ENCODE measurements at regions not wholly inside any gene's neighbourhood (a gene's known extent, or its start where the extent isn't known, plus 50 kb on each side); places are given as distances from the start of the nearest gene placed in this dataset.

DNA sequence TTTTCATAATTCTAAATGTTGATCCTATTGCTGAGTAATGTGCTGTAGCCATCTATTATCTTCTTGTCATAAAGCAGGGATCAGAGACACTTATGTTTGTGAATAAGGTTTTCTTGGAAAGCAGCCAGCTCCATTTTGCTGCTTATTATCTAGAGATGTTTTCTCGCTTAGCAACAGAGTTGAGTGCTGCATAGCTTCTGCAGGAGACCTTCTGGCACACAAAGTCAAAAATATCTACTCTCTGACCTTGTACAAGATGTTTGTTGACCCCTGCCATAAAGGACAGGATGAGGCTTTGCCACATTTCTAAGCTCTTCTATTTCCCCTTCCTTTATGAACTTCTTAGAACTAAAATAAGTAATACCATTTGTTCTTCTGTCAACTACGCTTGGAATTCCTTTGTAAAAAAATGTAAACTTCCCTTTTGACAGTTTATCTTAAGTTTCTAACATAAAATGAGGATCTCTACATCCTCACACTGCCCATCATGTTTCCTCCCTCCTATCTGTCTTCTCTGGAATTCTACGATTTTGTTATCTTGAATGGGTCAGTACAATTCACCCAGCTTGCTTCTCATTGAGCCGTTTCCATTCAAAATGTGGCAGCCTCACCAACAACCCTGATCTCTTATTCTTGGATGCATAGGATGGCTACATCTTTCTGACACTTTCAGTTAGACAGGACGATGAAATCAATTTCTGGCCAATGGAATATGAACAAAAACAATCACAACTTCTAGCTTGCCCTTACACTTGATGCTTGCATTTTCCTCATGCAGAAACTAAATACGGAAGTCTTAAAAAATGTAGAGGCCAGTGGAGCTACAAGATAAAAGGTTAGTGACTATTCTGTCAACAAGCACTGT, 1377.0 kb downstream of the SUCLG1 start:
- DNase-seq = no peak

DNA sequence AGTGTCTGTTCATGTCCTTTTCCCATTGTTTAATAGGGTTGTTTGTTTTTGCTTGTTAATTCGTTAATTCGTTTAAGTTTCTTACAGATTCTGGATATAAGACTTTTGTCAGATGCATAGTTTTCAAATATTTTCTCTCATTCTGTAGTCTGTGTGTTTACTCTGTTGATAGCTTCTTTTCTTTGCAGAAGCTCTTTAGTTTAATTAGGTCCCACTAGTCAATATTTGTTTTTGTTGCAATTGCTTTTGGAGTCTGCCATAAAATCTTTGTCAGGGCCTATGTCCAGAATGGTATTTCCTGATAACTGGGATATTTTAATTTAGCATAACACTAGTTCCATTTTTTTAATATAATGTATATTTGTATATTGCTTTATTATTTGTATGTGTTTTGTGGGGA, 1380.1 kb downstream of the SUCLG1 start:
- DNase-seq = no peak

DNA sequence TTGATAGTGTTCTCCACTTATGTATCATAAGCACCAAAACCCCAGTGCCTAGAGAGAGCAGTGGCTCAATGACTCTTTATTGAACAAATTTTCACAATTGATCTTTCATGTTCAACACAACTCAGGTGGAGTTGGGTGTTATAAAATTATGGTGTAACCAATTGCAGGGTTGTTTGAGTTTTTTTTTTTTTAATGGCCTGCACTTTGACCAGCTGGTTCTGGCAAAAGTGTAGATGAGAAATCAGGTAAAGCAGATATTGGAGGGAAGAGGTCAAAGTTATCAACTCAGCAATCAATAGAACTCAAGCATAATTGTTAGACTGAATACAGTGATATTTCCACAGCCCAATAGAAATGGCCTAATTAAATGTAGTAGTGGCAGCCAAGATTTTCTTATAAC, 1386.3 kb downstream of the SUCLG1 start:
- DNase-seq = no peak

DNA sequence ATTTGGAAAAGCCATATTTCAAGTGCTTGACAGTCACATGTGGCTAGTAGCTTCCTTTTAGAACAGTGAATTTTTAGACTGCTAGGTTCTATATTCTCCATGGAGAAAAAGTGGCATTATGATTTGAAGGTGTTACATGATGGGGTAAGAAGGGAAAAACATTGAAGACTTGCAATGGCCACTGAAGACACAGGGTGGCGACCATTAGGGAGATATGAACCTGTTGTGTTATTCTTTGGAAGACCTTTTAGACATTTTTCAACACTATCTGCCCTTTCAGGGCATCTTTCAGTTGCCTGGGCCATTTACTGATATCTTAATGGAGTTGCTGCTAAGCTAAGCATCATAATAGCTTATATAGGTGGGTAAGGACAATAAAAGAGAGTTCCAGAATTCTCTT, 1387.2 kb downstream of the SUCLG1 start:
- DNase-seq = no peak

DNA sequence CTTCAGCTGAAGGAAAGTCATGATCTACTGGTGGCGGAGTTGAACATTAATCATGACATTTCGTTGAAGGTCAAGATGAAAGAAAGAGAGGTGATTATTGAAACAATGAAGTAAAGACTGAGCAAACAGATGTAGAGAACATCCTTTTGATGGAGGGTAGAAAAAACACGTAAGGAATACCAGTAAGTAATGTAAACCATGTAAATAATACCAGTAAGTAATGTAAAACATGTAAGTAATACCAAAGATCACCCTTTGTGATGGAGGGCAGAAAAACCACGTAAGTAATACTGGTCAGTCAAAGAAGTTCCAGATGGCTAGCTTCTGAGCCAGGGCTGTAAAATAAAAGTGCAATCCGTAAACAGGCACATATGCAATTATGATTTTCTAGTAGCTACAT, 1387.7 kb downstream of the SUCLG1 start:
- no peak for DNase-seq

DNA sequence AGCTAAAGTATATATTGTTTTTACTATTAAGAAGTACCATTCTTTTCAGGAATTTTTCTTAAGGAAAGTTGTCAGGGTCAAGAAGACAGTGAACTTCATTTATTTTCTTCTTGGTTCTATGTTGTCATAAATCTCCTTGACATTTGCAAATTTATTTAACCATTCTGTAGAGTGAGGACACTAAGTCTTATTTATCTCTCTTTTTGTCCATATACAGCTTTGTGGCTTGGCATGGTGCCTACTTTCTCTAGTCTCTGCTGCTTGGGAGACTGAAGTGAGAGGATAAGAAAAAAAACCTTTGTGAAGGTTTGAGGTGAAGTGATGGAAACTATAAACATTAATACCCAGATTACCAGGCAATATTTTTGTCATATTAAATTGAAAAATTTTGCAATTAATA, 1389.4 kb downstream of the SUCLG1 start:
- DNase-seq = no peak

DNA sequence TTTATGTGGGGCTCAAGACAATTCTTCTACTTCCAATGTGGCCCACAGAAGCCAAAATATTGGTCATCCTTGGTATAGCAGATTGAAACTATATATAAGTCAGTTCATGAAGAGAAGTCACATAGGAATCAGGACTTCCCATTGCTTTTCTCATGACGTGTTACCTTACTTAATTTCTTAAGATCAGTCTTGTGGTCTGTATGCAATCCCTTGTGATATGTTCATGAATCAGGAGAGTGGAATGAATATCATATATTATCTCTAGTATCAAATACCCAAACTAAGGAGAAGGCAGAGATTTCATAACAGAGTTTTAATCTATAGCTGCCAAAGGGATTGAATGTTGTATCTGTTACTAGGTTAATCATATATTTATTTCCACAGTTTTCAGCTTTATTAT, 1390.4 kb downstream of the SUCLG1 start:
- DNase-seq = no peak

DNA sequence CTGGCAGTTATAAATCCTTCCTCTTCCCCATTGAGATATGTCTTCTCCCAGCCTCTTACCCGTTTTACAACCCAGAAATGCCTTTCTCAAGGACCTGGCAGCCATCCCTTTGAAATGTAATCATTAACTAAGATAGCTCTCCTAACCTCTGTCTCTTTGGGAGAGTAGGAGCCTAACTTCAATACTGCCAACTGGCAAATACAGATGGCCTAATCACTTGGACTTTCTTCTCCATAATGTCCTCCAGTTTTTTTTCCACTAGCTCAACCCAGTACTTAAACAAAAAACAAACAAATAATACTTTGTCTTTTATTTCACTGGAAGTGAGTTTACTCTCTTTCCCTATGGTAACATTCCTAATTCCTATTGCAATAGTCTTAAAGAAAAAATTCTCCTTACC, 1391.1 kb downstream of the SUCLG1 start:
- DNase-seq = no peak

DNA sequence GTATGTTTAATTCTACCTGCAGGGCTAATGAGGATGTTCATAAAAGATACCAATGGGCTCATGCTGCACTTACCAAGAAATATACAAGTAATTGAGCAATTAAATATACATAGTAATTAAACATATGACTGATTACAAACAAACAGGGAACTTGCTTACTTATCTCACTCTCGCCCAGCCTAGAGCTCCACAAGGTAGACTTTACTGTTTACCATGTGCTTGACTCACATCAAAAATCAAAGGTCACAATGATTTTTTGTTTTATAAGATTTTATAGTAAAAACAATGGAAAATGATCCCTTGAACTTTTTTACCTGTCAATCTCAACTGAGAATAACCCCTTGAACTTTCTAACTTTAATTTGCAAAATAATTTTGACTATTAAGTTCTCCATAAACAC, 1395.1 kb downstream of the SUCLG1 start:
- no peak for DNase-seq

DNA sequence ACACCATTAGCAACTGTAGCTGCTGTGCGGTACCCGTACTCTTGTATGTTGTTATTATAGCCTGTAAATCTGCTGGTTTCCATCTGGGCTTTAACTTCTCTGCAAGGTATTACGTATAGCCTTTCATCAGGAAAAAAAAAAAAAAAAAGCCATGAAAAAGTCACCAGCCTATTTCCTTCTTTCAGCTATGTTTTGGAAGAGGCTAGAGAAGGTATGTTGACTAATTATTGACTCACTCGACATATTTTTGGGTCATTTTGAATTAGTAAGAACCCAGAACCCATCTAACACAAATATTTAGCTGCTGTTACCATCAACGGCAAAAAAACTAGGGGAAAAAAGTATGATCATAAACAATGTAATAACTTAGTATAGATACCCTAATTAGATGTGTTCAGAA, 1395.6 kb downstream of the SUCLG1 start:
- DNase-seq = no peak

DNA sequence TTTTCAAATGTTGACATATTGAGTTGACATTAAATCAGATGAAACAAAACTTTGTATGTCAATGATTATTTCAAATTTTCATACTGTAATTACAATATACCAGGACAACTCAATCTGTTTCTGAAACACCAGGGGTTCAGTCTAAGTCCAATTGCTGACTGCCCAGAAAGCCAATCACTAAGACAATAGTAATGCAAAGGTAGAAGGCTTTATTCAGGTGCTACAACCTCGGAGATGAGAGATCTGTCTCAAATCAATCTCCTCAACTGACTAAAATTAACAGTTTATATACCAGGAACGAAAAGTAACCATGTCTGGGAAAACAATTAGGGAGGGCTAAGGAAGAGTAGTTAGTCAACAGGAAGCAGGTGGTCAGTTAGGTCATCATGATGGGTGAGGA, 1400.4 kb downstream of the SUCLG1 start:
- no peak for DNase-seq

DNA sequence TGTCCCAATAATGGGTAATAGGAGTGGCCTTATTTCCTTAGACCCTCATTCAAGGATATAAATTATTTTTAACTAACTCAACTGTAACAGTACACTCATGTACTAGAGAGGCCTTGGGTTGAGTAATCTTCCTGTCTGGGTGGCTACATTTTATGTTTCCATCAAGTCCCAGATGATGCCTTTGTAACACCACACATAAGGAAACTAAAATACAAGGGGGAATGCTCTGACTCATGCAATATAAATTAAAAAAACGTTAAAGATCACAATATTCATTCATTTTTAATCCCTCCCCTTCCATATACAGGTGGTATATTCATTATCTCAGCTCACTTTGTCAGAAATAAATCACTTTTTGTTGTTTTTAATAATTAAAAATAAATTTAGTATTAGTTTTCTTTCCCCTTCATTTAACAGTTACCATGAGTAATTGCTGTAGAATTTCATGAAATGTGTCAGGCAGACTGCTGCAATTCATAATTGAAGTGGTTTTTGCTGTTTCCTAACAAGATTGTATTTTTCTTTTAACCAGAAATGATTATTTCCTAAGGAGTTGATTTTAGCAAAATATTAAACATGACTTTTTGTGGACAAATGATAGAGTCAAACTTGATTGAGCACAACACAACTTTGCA, 1403.6 kb downstream of the SUCLG1 start:
- no peak for DNase-seq

DNA sequence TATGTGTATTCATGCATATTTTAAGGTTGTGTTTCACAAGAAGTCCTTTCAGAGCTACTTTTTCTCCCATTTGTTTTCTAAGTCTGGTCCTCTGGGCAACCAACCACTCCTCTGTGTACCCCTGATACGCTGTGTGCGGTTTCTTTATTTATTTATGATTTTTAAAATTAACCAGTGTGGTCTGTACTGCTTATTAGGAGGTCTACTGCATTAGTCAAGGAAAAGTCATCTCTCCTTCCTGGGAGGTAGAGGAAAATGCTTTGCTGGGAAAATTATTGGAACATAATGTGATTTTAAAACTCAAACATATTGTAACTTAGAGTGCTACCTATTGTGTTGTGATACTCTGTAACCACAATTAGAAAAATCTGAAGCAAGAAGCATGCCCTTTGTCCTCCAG, 1404.3 kb downstream of the SUCLG1 start:
- DNase-seq = no peak

DNA sequence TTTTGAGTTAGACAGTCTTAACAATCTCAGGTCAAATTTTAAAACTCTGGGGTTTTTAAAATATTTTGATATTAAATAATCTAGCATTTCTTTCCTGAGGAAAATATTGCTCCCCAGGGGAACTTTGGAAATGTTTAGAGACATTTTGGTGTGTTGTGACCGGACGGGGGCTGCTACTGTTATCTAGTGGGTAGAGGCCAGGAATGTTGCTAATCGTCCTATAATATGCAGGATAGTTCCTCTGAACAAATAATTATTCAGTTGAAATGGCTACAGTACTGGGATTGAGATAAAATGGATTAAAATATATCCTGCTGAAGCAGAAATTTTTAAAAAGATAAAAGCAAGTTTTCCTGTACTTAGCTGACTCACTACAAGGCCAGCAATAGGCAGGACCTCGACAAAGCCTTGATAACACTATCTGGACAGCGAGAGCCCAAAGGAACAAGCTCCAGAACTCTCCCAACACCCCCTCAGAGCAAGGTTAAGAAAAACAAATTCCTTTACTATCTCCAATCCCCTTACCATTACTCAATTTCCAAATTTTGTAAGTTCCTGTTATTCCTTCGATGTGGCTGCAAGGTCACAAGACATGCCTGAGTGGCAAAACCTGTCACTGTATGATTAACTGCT, 1407.4 kb downstream of the SUCLG1 start:
- no peak for DNase-seq

DNA sequence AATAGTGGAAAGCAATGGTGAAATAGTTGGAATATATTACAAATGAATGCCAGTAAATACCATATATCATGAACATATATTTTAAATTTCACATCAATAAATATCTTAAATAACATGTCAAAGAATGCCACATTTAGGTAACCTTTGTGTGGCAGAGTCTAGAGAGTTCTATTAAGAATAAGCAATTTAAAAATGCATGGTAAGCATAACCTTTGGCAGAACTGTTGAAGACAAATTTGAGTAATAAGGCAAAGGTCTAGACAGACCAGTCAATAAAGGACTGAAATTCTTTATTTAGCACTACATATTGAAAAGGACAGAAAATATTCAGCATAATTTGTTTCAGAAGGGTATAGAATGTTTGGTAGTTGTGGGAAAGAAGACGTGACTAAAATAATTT, 1417.0 kb downstream of the SUCLG1 start:
- no peak for DNase-seq

DNA sequence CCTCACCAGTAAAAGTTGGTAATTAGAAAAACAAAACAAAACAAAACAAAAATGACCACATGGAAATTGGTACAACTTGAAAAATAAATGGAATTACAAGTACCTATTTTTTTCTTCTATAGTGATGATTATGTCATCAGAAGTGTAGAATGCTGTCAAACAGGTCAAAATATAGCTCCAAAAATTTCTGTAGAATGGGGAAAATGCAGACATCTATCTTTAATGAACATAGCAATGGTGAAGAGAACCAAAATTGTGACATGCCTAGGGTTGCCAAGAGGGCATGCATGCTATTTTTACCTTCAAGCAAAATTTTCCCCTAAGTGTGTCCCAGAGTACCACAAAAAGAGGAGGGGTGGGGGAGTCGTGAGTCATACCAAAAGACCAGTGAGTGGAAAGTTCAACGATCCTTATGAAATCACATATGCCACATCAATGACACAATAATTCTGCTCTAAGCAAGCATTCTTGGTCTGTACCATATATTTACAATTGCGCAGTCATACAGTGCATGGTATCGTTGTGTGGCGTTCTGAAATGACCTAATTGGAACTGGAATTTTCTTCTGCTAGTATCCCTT, 1436.4 kb downstream of the SUCLG1 start:
- DNase-seq = no peak

DNA sequence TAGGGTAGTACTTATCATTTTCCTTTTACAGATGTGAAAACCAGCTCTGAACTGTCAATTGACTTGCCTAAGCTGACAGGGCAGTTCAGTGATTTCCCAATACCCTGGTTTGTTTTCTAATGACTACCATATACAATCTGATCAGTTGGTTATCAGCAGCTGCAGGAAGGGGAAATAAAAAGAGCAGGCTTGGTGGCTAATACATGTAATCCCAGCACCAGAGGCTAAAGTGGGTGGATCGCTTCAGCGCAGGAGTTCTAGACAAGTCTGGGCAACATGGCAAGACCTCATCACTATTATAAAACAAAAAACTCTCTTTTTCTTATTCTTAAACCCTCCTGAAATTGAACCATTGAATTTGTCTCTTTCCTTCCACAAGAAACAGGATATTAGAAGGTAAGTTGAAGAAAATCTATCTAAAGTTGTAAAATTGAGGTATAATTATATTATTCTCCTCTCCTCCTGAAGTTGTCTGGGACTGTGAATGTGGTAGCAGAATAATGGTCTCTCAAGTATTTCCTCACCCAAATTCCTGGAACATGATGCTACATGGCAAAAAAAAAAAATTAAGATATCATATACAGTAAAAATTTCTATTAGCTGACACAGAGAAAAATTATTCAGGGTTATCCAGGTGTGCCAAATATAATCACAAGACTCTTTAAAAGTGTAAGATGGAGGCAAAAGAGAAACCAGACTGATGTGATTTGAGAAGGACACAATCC, 1441.6 kb downstream of the SUCLG1 start:
- DNase-seq = no peak

DNA sequence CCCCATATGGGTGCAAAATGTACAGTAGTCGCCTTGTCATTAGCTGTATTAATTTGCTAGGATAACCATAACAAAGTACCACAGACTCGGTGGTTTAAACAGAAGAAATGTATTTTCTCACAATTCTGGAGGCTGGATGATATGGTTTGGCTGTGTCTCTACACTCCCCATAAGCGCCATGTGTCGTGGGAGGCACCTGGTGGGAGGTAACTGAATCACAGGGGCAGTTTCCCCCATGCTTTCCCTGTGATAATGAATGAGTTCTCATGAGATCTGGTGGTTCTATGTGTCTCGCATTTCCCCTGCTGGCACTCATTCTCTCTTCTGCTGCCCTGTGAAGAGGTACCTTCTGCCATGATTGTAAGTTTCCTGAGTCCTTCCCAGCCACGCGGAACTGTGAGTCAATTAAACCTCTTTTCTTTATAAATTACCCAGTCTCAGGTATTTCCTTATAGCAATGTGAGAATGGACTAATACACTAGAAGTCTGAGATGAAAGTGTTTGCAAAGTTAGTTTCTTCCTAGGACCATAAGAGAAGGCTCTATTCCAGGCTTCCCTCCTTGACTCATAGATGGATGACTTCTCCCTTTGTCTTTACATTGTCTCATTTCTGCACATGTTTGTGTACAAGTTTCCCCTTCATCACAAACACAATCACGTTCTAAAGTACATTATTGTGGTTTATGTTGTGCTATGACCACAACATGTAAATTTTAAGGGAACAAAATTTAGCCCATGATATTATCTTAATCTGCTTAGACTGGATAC, 1442.6 kb downstream of the SUCLG1 start:
- DNase-seq = no peak

DNA sequence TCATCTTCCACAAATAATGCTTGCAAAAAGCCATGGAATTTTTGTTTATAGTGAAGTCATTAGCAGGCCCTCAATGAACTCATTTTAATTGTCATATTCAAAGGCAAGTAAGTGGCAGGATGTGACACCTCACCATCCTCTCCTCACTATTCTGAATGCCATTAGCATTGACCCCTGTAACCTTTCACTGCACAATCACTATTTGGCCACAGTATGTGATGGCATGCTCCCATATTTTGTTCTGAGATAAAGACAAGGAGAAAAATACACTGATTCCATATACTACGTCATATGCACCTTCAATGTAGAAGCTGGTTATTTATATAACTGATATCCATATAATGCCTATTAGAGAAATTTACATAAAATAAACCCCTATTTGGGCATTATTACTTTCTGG, 1443.2 kb downstream of the SUCLG1 start:
- no peak for DNase-seq

DNA sequence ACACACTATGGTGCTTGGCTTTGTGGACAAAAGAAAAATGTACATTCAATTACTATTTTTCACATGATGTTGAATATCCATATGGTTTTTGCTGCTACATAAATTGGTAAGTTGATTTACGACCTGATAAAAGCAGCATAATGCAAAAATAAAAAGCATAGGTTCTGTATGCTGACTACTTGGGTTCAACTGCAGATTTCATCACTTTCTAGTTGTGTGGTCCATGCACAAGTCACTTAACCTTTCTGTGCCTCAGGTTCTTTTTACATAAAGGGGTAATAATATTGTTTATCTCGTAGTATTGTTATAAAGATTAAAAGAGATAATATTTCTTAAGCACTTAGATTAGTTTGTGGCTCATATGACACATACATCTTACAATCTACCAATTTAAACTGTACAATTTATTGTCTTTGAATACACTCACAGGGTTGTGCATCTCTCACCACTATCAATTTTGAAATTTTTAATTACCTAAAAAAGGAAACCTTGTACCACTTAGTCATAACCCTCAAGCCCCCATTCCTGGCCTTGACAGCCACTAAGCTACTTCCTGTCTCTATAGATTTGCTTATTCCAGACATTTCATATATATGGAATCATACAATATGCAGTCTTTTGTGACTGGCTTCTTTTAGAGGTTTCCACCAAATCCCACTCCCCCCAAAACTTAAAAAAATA, 1443.9 kb downstream of the SUCLG1 start:
- no peak for DNase-seq

DNA sequence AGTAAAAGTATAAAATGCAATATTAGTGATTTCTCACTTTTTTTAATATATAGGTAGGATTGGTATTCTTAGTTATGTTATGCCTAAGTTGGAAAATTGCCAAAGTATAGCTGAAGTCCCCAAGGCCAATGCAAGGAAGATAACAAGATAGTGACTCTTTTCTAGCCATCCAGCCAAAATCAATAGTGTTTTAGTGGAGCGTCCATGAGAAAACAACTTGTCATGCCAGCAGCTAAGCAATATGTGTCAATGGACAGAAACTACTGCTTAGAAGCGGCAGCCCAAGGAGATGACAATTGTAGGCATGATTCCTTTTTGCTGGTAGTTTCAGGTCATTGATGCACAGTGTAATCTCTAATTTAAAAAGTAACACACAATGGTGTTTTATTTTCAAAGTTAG, 1444.6 kb downstream of the SUCLG1 start:
- DNase-seq = no peak

DNA sequence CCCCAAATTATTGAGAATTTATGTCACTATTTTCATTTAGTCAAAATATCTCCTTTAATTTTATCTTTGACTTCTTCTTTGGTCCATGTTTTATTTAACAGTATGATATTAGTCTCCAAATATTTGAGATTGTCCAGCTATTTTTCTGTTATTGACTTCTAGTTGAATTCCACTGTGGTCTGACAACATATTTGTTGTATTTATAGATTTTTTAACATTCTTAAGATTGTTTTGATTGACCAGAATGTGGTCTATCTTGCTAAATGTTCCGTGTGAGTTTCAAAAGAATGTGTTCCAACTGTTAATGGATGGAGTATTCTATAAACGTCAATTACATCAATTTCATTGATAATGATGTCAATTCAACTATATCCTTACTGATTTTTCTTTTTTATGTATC, 1452.1 kb downstream of the SUCLG1 start:
- no peak for DNase-seq

Measured in CD4-positive, alpha-beta T cell treated with Interleukin-4 for 1 hour (primary cell).